ENCODE measurements at regions not wholly inside any gene's neighbourhood (a gene's known extent, or its start where the extent isn't known, plus 50 kb on each side); places are given as distances from the start of the nearest gene placed in this dataset.

- Mint-ChIP-seq H3K4me1 (peaks cover 28% of the 10 kb centered on the region), H3K27ac (no peak overlapping the region), H3K4me3 (no peak overlapping the region), H3K36me3 (no peaks in the 10 kb centered on the region), H3K27me3 (ENCODE audit: low read depth) (peaks cover 43% of the 10 kb centered on the region), H3K9me3 (no peaks in the 10 kb centered on the region)
- DNase-seq (ENCODE audit: low spot score in 2 of 2, unreplicated experiment in 2 of 2), result no peak
- TF ChIP-seq CTCF (IDR thresholded peaks at IDR 0.05; ENCODE audit: unreplicated experiment), result no peak
These were observed 289.4 kb upstream of the SP8 start for GRCh38 chr7:21076054-21076453.

- Mint-ChIP-seq H3K9me3 (no peaks in the 10 kb centered on the region), H3K36me3 (no peaks in the 10 kb centered on the region), H3K4me3 (no peak overlapping the region), H3K4me1 (peaks cover 28% of the 10 kb centered on the region), H3K27me3 (ENCODE audit: low read depth) (peaks cover 41% of the 10 kb centered on the region), H3K27ac (no peak overlapping the region)
- TF ChIP-seq CTCF (IDR thresholded peaks at IDR 0.05; ENCODE audit: unreplicated experiment), result no peak
- no peak for DNase-seq (ENCODE audit: low spot score in 2 of 2, unreplicated experiment in 2 of 2)
These were observed 289.9 kb upstream of the SP8 start for GRCh38 chr7:21076574-21076973.

GRCh38 chr7:21077602-21078001 is 290.9 kb upstream of the SP8 start:
- Mint-ChIP-seq H3K27ac (no peak overlapping the region), H3K27me3 (ENCODE audit: low read depth) (peaks cover 41% of the 10 kb centered on the region), H3K36me3 (no peaks in the 10 kb centered on the region), H3K4me3 (no peak overlapping the region), H3K9me3 (no peaks in the 10 kb centered on the region), H3K4me1 (peaks cover 21% of the 10 kb centered on the region)
- TF ChIP-seq CTCF (IDR thresholded peaks at IDR 0.05; ENCODE audit: unreplicated experiment), result no peak
- no peak for DNase-seq (ENCODE audit: low spot score in 2 of 2, unreplicated experiment in 2 of 2)

GRCh38 chr7:21084286-21084685 is 297.6 kb upstream of the SP8 start:
- Mint-ChIP-seq H3K27ac (no peak overlapping the region), H3K4me1 (peaks cover 8% of the 10 kb centered on the region), H3K9me3 (no peaks in the 10 kb centered on the region), H3K27me3 (ENCODE audit: low read depth) (peaks cover 58% of the 10 kb centered on the region), H3K4me3 (no peak overlapping the region), H3K36me3 (no peaks in the 10 kb centered on the region)
- TF ChIP-seq CTCF (IDR thresholded peaks at IDR 0.05; ENCODE audit: unreplicated experiment), result no peak
- no peak for DNase-seq (ENCODE audit: low spot score in 2 of 2, unreplicated experiment in 2 of 2)

- TF ChIP-seq CTCF (IDR thresholded peaks at IDR 0.05; ENCODE audit: unreplicated experiment), result no peak
- no peaks in the 10 kb centered on the region for H3K9me3 Mint-ChIP-seq
- H3K4me1 Mint-ChIP-seq, result peaks cover 8% of the 10 kb centered on the region
- no peaks in the 10 kb centered on the region for H3K36me3 Mint-ChIP-seq
- no peak overlapping the region for H3K4me3 Mint-ChIP-seq
- H3K27me3 Mint-ChIP-seq (ENCODE audit: low read depth), result peaks cover 55% of the 10 kb centered on the region
- no peak overlapping the region for H3K27ac Mint-ChIP-seq
- no peak for DNase-seq (ENCODE audit: low spot score in 2 of 2, unreplicated experiment in 2 of 2)
These were observed 300.0 kb upstream of the SP8 start for GRCh38 chr7:21086688-21087087.

GRCh38 chr7:21089653-21090052 is 303.0 kb upstream of the SP8 start:
- no peaks in the 10 kb centered on the region for H3K36me3 Mint-ChIP-seq
- no peaks in the 10 kb centered on the region for H3K9me3 Mint-ChIP-seq
- DNase-seq (ENCODE audit: low spot score in 2 of 2, unreplicated experiment in 2 of 2), result no peak
- no peak for TF ChIP-seq CTCF (IDR thresholded peaks at IDR 0.05; ENCODE audit: unreplicated experiment)
- H3K27ac Mint-ChIP-seq, result no peak overlapping the region
- H3K27me3 Mint-ChIP-seq (ENCODE audit: low read depth), result peaks cover 53% of the 10 kb centered on the region
- no peak overlapping the region for H3K4me3 Mint-ChIP-seq
- peaks cover 8% of the 10 kb centered on the region for H3K4me1 Mint-ChIP-seq
